ENCODE measurements at regions not wholly inside any gene's neighbourhood (a gene's known extent, or its start where the extent isn't known, plus 50 kb on each side); places are given as distances from the start of the nearest gene placed in this dataset.
"Not testable (repeated sequence)": the region's sequence is repeated elsewhere in the genome, so short reads cannot be mapped to it uniquely, and the experiment has no call there.

- no peak for DNase-seq (ENCODE audit: low read depth, low spot score)
These were observed 52.1 kb upstream of the TAMM41 start for GRCh38 chr3:11898611-11899325.

DNA sequence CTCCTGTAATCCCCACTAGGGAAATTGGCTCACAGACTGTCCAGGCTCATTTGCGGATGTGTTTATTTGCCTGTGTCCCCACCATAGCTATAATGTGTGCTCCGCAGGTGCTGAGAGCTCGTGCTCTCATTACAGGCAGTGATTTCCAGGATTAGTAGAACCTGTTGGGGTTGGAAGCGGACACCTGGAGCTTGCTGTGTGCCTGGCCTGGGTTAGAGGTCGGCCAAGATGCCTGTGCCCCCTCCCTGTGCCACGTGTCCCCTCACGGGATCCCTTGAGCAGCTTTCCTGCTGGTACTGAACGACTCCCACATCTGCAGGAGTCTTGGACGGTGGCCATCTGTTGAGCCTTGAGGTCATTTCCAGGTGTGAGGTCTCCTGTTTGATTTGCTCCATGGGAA lies 52.7 kb upstream of the TAMM41 start:
- DNase-seq (ENCODE audit: low read depth, low spot score): not testable (repeated sequence)

- DNase-seq (ENCODE audit: low read depth, low spot score): no peak
These were observed 53.1 kb upstream of the TAMM41 start for GRCh38 chr3:11899826-11900225.

GRCh38 chr3:11900824-11901223 lies 54.1 kb upstream of the TAMM41 start:
- no peak for DNase-seq (ENCODE audit: low read depth, low spot score)

DNA sequence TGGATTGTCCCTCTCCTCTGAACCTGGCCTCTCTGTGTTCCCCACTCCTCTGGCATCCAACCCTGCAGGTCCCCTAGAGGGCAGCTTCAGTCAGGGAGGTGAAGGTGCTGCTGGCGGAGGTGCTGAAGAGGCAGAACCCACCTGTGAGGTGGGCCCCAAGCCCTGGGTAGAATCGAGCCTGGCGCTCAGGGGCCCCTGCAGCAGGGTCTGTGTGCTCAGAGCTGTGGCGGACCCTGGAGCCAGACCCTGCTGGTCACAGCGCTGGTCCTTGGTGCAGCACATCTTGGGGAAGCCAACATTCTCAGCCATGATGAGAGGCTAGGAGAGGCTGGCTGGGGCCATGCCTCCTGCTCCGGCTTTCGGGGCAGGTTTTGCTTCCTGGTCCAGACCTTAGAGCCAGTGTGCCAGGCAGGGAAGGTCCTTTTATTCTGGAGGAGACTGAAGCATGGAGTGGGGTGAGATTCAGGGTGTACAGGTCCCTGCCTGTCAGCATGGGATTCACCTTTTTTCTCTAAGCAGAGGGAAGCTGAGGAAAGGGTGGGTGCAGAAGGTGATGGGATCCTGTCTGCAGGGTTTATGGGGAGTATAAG lies 54.7 kb upstream of the TAMM41 start:
- no peak for DNase-seq (ENCODE audit: low read depth, low spot score)

GRCh38 chr3:11903047-11903446 lies 56.4 kb upstream of the TAMM41 start:
- no peak for DNase-seq (ENCODE audit: low read depth, low spot score)

DNA sequence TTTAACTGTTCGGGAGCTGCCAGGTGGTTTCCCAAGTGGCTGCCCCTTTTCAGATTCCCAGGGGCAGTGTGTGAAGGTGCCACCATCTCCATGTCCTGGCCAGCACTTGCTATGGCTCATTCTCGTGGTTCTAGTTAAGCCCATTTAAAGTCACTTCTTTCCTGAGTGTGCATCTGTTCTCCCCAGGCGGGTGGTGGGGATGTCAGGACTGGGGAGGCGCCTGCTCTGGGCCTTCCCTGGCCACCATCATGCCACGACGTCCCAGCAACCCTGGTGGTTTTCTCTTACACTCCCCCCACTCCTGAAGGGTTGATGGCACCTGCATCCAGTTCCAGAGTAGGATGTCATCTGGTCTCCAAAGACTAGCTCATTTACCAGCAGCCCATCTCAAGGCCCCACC lies 56.8 kb upstream of the TAMM41 start:
- DNase-seq (ENCODE audit: low read depth, low spot score): no peak

DNA sequence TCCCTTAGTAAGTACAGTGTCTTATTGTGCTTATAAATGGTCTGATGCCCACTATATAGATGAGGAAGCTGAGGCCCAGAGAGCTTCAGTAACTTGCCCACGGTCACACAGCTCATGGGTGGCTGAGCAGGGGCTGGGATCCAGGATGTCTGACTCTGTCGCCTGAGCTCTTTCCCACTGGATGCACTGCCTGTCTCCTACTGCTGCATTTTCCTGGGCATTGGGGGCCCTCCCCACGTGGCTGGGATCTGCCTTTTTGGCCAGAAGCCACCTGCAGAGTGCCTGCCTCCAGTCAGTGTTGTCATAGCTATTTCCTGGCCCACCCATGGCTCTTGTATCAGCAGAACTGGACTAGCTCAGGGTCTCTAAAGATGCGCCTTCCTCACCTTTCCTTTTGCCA lies 57.5 kb upstream of the TAMM41 start:
- no peak for DNase-seq (ENCODE audit: low read depth, low spot score)

GRCh38 chr3:11906407-11906806 lies 59.7 kb upstream of the TAMM41 start:
- DNase-seq (ENCODE audit: low read depth, low spot score): no peak

- DNase-seq (ENCODE audit: low read depth, low spot score): peak; percentile 5
These were observed 61.3 kb upstream of the TAMM41 start for GRCh38 chr3:11907667-11908660.

GRCh38 chr3:11908981-11909698 lies 62.5 kb upstream of the TAMM41 start:
- no peak for DNase-seq (ENCODE audit: low read depth, low spot score)

DNA sequence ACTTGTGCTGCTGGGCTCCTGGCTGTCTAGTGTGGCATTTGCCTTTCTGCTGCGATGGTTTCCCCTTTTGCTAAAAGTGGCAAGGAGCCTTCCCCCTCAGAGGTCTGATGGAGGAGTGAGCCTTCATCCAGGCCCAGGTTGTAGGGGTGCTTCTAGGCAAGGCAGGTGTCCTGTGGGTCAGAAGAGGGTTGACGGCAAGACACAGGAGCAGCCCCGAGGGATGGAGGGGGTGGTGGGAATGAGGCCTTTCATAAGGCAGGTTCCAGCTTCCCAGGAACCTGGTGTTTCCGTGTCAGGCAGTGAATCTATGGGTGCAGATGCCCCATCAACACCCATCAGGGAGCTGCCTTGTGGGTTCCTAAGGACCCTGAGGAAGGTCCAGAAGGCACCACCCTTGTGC lies 63.0 kb upstream of the TAMM41 start:
- no peak for DNase-seq (ENCODE audit: low read depth, low spot score)

- not testable (repeated sequence) for DNase-seq (ENCODE audit: low read depth, low spot score)
These were observed 63.7 kb upstream of the TAMM41 start for GRCh38 chr3:11910216-11910930.

DNA sequence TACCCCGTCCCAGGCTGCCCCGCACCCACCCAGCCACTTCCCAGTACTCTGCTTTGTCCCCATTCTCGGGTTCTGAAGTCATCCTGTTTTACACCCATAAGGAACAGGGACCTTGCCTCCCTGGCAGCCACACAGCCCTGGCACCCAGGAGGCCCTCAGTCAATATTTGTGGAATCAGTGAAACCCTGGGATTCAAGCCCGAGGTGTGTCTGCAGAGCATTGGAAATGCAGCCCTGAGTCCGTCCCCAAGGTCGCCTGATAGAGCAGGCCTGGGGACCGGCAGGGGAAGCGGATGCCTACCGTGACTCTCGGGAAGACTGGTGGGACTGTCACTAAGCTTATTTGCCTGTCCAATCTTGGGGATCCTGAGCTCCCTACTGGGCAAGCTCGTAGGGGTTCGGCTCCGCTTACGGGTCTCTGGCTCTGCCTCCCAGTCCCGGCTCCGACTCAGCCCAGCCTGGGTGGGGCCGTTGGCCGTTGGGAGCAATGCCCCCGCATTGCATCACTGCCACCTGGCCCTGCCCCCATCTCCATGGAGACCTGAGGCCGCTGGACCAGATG lies 64.4 kb upstream of the TAMM41 start:
- DNase-seq (ENCODE audit: low read depth, low spot score): no peak

DNA sequence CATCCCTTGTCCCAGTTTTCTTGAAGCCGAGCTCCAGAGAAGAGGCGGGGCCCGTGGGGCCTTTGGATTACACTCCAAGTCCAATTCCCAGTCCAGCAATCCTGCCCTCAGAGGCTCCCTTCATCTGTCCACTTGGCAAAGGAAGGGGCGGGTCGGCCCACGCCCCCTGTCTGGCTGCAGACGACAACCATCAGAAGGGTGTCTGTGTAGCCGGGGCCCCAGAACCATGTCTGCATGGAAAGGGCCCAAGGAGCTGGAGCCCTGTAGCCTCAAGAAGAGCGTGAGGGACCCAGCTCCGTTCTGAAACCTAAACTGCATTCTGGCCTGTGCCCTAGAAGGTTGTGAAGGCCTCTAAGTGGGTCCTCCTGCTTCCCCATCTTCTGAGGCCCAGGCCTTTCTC lies 65.2 kb upstream of the TAMM41 start:
- DNase-seq (ENCODE audit: low read depth, low spot score): not testable (repeated sequence)

GRCh38 chr3:11913316-11913715 lies 66.6 kb upstream of the TAMM41 start:
- DNase-seq (ENCODE audit: low read depth, low spot score): no peak

DNA sequence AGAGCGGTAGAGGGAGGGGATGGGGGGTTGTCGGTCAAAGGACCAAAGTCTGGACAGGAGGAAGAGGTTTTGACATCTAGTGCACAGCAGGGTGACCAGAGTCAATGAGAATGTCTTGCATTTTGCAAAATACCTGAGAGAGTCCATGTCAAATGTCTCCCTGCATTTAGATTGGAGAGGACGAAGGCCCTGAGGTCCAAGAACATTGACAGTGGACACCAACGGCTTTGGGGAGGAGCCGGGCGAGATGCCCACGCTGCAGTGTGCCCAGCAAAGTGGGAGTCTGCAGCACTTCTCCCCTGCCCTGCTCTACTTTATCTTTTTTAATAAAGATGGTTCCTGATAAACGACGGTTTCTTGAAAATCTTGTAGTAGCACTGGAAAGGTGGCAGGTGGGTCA lies 67.4 kb upstream of the TAMM41 start:
- DNase-seq (ENCODE audit: low read depth, low spot score): no peak

GRCh38 chr3:11914651-11915050 lies 68.0 kb upstream of the TAMM41 start:
- no peak for DNase-seq (ENCODE audit: low read depth, low spot score)

- no peak for DNase-seq (ENCODE audit: low read depth, low spot score)
These were observed 69.1 kb upstream of the TAMM41 start for GRCh38 chr3:11915621-11916424.

DNA sequence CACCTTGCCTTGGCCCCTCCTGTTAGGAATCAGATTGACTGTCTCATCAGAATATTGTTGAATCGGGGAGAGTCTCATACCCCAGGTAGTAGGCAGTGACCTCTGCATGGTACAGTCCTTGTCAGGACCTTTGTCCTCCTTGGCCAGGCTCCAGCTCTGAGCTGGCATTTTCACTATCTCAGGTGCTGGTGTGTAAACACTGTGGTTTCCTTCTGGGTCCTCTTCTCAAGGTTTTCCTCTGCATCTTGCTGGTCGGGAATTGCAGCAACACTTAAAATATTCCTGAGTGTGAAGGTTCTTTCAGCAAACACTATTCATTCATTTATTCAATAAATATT lies 69.7 kb upstream of the TAMM41 start:
- not testable (repeated sequence) for DNase-seq (ENCODE audit: low read depth, low spot score)
